DND-41 (cell line): ENCODE measurements at regions not wholly inside any gene's neighbourhood (a gene's known extent, or its start where the extent isn't known, plus 50 kb on each side); places are given as distances from the start of the nearest gene placed in this dataset.

ENCODE experiments used
- ATAC-seq: fragments of 200-7000 bp; cut with Tn5 transposase; 3 replicates; pipeline ENCODE4 v1.9.1; 2021; ENCODE audit warnings: low read depth; ENCODE audit not compliant: insufficient read depth
- DNase-seq: peaks from one replicate; pipeline ENCODE4 v3.0.0-alpha.2; 2020
- H2AFZ ChIP-seq: 2 replicates; pipeline ENCODE4 v1.6.0; 2012; ENCODE audit warnings: low read depth, low read length
- H3K27ac ChIP-seq: 2 replicates; pipeline ENCODE4 v1.5.1; 2012; ENCODE audit warnings: low read length, inconsistent platforms
- H3K27me3 ChIP-seq: fragments of 200-600 bp; sonication (generic); 2 replicates; pipeline ENCODE4 v1.6.0; 2012; ENCODE audit warnings: low read length, mild to moderate bottlenecking, inconsistent platforms; ENCODE audit not compliant: insufficient read depth, poor library complexity
- H3K36me3 ChIP-seq: 2 replicates; pipeline ENCODE4 v1.5.1; 2012; ENCODE audit warnings: low read length, inconsistent platforms; ENCODE audit not compliant: insufficient read depth
- H3K4me1 ChIP-seq: 2 replicates; pipeline ENCODE4 v1.5.1; 2012; ENCODE audit warnings: mild to moderate bottlenecking, low read length; ENCODE audit not compliant: insufficient read depth
- H3K4me2 ChIP-seq: 2 replicates; pipeline ENCODE4 v1.6.0; 2012; ENCODE audit warnings: mild to moderate bottlenecking, moderate library complexity, low read length, inconsistent platforms; ENCODE audit not compliant: insufficient read depth
- H3K4me3 ChIP-seq, 2 experiments: fragments of 200-600 bp in 1 of 2; shearing (Covaris generic) in 1 of 2; 2 replicates each; pipeline ENCODE4 v1.5.1; 2012 to 2016; ENCODE audit warnings: inconsistent platforms in 2 of 2, low read length in 2 of 2, mild to moderate bottlenecking in 2 of 2, low read depth in 1 of 2, moderate library complexity in 1 of 2
- H3K79me2 ChIP-seq: 2 replicates; pipeline ENCODE4 v1.6.0; 2012; ENCODE audit warnings: low read length, inconsistent platforms; ENCODE audit not compliant: insufficient read depth
- H3K9ac ChIP-seq: 2 replicates; pipeline ENCODE4 v1.6.0; 2012; ENCODE audit warnings: low read depth, mild to moderate bottlenecking, inconsistent platforms, low read length, moderate library complexity
- H3K9me3 ChIP-seq: 2 replicates; pipeline ENCODE4 v1.5.1; 2012; ENCODE audit warnings: low read length, moderate library complexity, mild to moderate bottlenecking, inconsistent platforms; ENCODE audit not compliant: insufficient read depth, severe bottlenecking
- H4K20me1 ChIP-seq: 2 replicates; pipeline ENCODE4 v1.6.0; 2012; ENCODE audit warnings: low read length; ENCODE audit not compliant: insufficient read depth
- CTCF ChIP-seq: IDR thresholded peaks from 2 replicates; pipeline ENCODE4 v1.5.1; 2012; ENCODE audit warnings: borderline replicate concordance, low read length, moderate library complexity, mild to moderate bottlenecking; ENCODE audit not compliant: poor library complexity, severe bottlenecking; ENCODE audit errors: extremely low read depth
- EZH2 ChIP-seq: IDR thresholded peaks from 3 replicates; pipeline ENCODE4 v1.6.1; 2012; ENCODE audit warnings: borderline replicate concordance, low read depth, mild to moderate bottlenecking, moderate library complexity, low read length, inconsistent platforms; ENCODE audit not compliant: severe bottlenecking

- Histone ChIP-seq H4K20me1 (no peaks in the 10 kb centered on the region), H3K9ac (no peak overlapping the region), H3K4me2 (no peak overlapping the region), H3K79me2 (no peaks in the 10 kb centered on the region), H3K27me3 (no peaks in the 10 kb centered on the region), H3K4me3 (no peak overlapping the region), H3K36me3 (no peaks in the 10 kb centered on the region), H3K9me3 (no peaks in the 10 kb centered on the region), H3K27ac (no peak overlapping the region), H2AFZ (no peak overlapping the region), H3K4me1 (no peaks in the 10 kb centered on the region)
- no peak for DNase-seq
- TF ChIP-seq EZH2, result no peak
- TF ChIP-seq CTCF, result no peak
- ATAC-seq, result no peak
Measured at GRCh38 chr6:163915131-163915530, 500.6 kb downstream of the QKI start.

- H3K27ac ChIP-seq, result no peak overlapping the region
- ATAC-seq, result no peak
Measured at GRCh38 chr6:163913045-163913444, 498.5 kb downstream of the QKI start.

GRCh38 chr6:163906006-163906710 is 491.6 kb downstream of the QKI start:
- H3K4me2 ChIP-seq, result no peak overlapping the region
- H3K27me3 ChIP-seq, result no peaks in the 10 kb centered on the region
- TF ChIP-seq CTCF (no peak), EZH2 (no peak)
- no peak for ATAC-seq
- no peaks in the 10 kb centered on the region for H4K20me1 ChIP-seq
- H3K4me3 ChIP-seq, result no peak overlapping the region
- no peaks in the 10 kb centered on the region for H3K4me1 ChIP-seq
- H3K36me3 ChIP-seq, result no peaks in the 10 kb centered on the region
- no peak overlapping the region for H3K9ac ChIP-seq
- no peaks in the 10 kb centered on the region for H3K79me2 ChIP-seq
- H3K27ac ChIP-seq, result no peak overlapping the region
- no peaks in the 10 kb centered on the region for H3K9me3 ChIP-seq
- H2AFZ ChIP-seq, result no peak overlapping the region
- no peak for DNase-seq

More at GRCh38 chr6:163913045-163913444, 498.5 kb downstream of the QKI start:
- DNase-seq, result no peak
- Histone ChIP-seq H3K9me3 (no peaks in the 10 kb centered on the region), H2AFZ (no peak overlapping the region), H3K4me1 (no peaks in the 10 kb centered on the region), H3K4me3 (no peak overlapping the region), H4K20me1 (no peaks in the 10 kb centered on the region), H3K27me3 (no peaks in the 10 kb centered on the region), H3K79me2 (no peaks in the 10 kb centered on the region), H3K36me3 (no peaks in the 10 kb centered on the region), H3K4me2 (no peak overlapping the region), H3K9ac (no peak overlapping the region)
- no peak for TF ChIP-seq CTCF
- TF ChIP-seq EZH2, result no peak

- Histone ChIP-seq H3K27ac (no peak overlapping the region), H3K36me3 (no peaks in the 10 kb centered on the region), H3K9me3 (no peaks in the 10 kb centered on the region), H3K9ac (no peak overlapping the region), H3K4me1 (no peaks in the 10 kb centered on the region), H3K4me3 (no peak overlapping the region), H4K20me1 (no peaks in the 10 kb centered on the region), H3K27me3 (no peaks in the 10 kb centered on the region), H2AFZ (no peak overlapping the region), H3K79me2 (no peaks in the 10 kb centered on the region), H3K4me2 (no peak overlapping the region)
- TF ChIP-seq EZH2 (no peak), CTCF (no peak)
- ATAC-seq (no peak), DNase-seq (no peak)
Measured at GRCh38 chr6:163904186-163904585, 489.7 kb downstream of the QKI start.
